GM18867 (cell line): ENCODE measurements at regions not wholly inside any gene's neighbourhood (a gene's known extent, or its start where the extent isn't known, plus 50 kb on each side); places are given as distances from the start of the nearest gene placed in this dataset.

Source experiments
- ATAC-seq: cut with Tn5 transposase; IDR thresholded peaks from one replicate; pipeline ENCODE4 v1.9.1; 2021; ENCODE audit warnings: mild to moderate bottlenecking, moderate library complexity; ENCODE audit not compliant: unreplicated experiment

GRCh38 chr4:33149658-33150524 is 2429.7 kb downstream of the PCDH7 start:
- ATAC-seq: no peak

DNA sequence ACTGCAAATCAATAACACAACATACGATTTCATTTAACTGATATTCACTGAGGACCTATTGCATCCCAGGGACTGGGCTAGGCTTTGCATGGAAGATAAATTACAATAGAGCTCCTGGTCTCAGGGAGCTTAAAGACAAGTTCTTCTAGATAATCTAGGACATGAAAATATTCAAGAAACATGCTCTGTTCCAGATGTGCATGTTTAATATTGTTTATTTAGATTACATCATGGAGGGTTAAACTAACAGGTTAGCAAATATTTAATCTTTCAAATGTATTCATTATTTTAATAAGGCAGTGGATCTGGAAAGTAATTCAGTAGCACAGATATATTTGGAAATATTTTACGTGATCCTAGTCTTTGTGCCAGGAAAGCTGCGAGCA is 2430.3 kb downstream of the PCDH7 start:
- no peak for ATAC-seq

- ATAC-seq: peak; percentile 63
Observed at GRCh38 chr4:33160126-33160525, 2440.0 kb downstream of the PCDH7 start.

GRCh38 chr4:33161202-33161601 is 2441.0 kb downstream of the PCDH7 start:
- no peak for ATAC-seq

DNA sequence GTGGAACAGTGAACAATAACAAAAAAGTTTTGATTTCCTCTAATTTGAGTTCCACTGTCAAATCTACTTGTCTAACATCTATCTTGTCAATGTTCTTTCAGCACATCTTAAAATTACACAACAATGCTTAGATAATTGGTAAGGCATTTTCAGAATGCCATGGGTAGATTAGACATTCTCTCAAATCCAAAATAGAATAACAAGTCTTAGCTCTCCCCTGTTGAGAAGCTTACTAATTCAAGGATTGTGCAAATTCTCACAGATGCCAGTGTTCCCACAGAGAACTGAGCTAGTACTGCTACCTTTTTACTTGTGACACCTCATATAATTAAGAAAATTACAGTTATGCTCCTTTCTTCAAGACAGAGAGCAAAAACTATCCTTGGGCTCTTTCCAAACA is 2442.0 kb downstream of the PCDH7 start:
- no peak for ATAC-seq

DNA sequence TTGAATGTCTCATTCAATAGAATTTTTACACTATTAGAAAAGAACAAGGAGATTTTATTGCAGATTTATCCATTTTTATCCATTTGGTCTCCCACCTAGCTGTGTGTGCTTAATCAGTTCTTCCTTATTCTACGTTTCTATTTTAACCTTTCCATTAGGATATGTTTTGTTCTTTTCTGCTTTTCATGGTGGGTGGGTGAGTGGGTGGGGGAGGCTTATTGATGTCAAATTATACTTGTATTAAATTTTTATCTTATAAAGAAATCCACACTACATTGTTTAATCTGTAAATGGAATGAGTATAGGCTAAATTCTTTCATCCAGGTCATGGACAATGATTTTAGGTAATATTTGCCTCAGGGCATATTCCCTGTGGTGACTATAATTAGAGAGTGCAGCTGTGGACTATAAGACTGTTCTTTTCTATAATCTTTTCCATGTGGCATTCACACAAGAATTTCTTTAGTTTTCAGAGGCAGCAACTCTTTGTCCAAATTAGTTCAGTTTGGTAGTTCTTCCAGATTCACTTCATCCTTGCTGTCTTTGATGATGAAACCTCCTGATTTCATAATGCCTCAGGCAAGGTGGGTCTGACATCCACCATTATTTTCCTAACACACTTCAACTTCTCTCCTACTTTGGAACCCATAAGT is 2451.8 kb downstream of the PCDH7 start:
- ATAC-seq: no peak

DNA sequence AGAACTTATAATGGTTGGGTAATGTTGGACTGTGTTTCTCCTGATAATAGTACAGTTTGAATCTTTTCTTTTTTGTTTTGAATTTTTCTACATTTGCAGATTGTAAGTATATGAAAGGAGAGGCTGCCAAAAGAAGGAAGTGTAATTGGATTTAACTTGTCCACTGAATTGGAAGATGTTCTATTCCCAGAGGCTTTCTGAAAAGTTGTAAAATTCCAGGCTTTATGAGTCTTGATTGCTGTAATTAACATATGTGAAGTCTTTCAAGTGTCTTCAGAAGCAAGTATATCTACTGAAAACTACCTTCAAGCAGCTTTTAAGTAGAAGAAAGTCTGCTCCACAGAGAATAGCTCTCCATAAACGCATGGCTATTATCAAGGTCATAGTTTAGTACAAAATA is 2456.4 kb downstream of the PCDH7 start:
- ATAC-seq: no peak

GRCh38 chr4:33184657-33185290 is 2464.6 kb downstream of the PCDH7 start:
- ATAC-seq: peak; percentile 95

DNA sequence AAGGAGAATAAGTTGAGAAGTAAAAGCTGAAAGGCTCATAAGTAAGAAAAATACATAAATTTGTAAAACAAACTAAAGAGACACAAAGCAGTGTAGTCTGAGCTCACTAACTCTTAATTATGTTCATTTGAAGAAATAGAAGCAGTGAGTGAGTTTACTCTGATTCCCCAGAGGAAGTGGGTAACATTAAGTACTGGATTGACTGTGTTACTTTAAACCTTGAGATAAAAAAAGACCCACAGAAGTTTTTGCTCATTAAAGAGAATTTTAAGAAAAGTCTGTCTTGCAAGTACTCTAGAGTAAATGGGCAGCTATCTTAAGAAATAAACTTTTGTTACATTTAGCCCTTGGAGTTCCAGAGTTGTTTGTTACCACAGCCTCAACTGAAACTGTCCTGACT is 2466.9 kb downstream of the PCDH7 start:
- peak; percentile 50 for ATAC-seq

- ATAC-seq: no peak
Observed at GRCh38 chr4:33188733-33189132, 2468.6 kb downstream of the PCDH7 start.

DNA sequence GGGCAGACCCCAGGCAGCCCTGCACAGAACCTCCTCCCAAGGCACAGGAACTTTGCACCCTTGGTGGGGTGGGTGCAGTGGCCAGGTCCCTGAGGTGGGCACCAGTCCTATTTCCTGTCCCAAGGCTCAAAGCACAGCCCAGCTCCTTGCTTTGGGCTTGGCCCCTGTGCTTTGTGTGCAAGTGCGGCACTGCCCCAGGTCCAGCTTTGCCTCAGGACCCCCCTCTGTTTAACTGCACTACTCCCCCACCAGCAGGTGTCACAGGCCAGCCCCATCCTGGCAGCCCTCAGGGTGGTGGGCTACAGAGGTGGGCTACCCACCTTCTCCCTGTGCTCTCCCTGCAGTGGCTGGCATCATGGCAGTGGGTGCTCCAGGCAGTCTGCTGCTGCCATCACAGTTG is 2469.0 kb downstream of the PCDH7 start:
- no peak for ATAC-seq

GRCh38 chr4:33193109-33193508 is 2472.9 kb downstream of the PCDH7 start:
- no peak for ATAC-seq

DNA sequence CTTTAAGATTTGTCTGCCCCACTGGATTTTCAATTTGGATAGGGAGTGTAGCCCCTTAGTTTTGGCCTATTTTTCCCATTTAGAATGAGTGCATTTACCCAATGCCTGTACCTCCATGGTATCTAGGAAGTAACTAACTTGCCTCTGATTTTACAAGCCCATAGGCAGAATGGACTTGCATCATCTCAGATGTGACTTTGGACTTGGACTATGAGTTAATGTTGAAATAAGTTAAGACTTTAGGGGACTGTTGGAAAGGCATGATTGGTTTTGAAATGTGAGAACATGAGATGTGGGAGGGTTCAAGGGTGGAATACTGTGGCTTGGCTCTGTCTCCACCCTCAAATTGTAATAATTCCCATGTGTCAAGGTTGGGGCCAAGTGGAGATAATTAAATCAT is 2480.2 kb downstream of the PCDH7 start:
- no peak for ATAC-seq

- no peak for ATAC-seq
Observed at GRCh38 chr4:33218238-33218637, 2498.1 kb downstream of the PCDH7 start.

DNA sequence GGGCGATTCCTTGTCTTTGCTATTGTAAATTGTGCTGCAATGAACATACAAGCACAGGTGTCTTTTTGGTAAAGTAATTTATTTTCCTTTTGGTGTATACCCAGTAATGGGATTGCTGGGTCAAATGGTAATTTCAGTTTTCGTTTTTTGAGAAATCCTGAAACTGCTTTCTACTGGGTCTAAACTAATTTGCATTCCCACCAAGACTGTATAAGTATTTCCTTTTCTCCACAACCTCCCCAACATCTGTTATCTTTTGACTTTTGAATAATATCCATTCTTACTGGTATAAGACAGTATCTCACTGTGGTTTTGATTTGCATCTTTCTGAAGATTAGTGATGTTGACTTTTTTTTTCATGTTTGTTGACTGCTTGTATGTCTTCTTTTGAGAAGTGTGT is 2506.0 kb downstream of the PCDH7 start:
- ATAC-seq: peak; percentile 99

DNA sequence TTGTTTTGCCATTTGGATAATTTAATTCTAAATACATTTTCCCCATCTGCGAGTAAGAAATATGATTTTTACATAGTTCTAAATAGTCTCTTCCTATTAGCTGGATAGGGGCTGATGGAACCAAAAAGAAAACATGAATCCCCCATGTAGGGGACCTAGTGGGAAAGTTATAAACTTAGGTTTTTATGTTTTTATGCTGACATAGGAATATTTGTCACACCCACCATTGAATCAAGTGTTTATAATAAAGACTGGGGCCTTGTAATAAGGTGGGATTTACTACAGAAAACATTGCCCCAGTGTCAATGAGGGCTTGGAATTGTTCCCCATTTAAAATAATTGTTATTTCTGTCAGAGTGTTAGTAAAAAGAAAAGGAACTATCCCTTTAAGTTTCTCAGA is 2506.6 kb downstream of the PCDH7 start:
- no peak for ATAC-seq

DNA sequence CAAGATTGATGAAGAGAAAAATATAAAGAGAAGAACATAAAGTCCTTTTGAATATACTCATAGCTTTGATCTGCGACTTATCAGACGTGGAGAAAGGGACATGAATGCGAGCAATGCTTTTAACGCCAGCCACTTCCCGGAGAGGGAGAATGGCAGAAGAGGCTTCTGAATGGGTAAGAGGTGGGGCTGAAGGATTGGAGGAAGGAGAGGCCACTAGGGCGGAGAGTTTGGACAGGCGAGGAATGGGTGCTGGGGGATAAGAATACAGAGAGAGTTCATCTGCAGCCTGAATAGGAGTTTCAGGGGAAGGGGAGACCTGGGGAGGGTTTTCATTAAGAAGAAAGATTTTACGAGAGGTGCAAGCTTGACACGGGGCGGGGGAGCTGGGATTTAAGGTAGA is 2534.9 kb downstream of the PCDH7 start:
- ATAC-seq: no peak

- ATAC-seq: no peak
Observed at GRCh38 chr4:33255507-33255906, 2535.3 kb downstream of the PCDH7 start.

- no peak for ATAC-seq
Observed at GRCh38 chr4:33262824-33263223, 2542.7 kb downstream of the PCDH7 start.

GRCh38 chr4:33268776-33269175 is 2548.6 kb downstream of the PCDH7 start:
- ATAC-seq: no peak

DNA sequence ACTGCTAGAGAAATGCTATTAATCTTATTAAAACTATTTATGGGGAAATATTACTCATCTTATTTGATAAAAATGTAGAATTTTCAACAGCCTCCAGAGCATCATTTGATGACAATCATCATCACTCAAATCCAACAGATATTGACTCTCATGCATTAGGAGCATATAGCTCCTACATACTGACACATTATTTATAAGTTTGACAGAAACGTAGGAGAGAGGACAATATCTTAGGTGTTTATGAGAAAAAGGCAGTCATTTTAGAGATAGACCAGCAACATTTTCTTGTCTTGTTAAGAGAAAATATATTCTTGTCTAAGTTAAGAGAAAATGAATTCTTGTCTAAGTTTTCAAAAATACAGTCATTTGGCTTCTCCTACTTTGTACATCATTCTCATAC is 2550.2 kb downstream of the PCDH7 start:
- no peak for ATAC-seq

- ATAC-seq: no peak
Observed at GRCh38 chr4:33272722-33273121, 2552.6 kb downstream of the PCDH7 start.
